Heart left ventricle (tissue), 13 donors: ENCODE measurements at regions not wholly inside any gene's neighbourhood (a gene's known extent, or its start where the extent isn't known, plus 50 kb on each side); places are given as distances from the start of the nearest gene placed in this dataset.

Experiments
- CTCF ChIP-seq, 12 donors: fragments of 200-600 bp; sonication (generic) in 4 of 12; IDR thresholded peaks; one replicate each; pipeline versions ENCODE4 v1.5.0 to v1.8.0; 2018 to 2022; ENCODE audit warnings: antibody characterized with exemption in 12 of 12, mild to moderate bottlenecking in 5 of 12
- POLR2A ChIP-seq, 2 donors: fragments of 450-650 bp; IDR thresholded peaks; one replicate each; pipeline ENCODE4 v1.6.1; 2017; ENCODE audit warnings: antibody characterized with exemption in 2 of 2, mild to moderate bottlenecking in 2 of 2, moderate library complexity in 2 of 2
- donor health status: ischemic (EF 13 %, LVEDD 7.1; RV severe dilation, severe dysfunction).
- donor health status: DM: no; HTN: yes; CAD: no.
- donor health status: DM: no; HTN: no; CAD: no.
- donor health status: ischemic (EF 25% LVEDD 6.9; RV normal size, moderate dysfunction).
- donor health status: ischemic (EF 25% LVEDD 5.7; RV mildly dilated, moderate dysfunction).
- donor health status: ischemic (EF 35%, LVEDD 5.7; RV mildly dilated, moderate dysfunction).
- donor health status: nonischemic (EF 11% LVEDD 7.7; RV severe dilation, severe dysfunction).
- donor health status: DM: yes; HTN: yes; CAD: no.
- donor health status: PGD.
- donor health status: ischemic (EF 29% LVEDD 5.4; RV normal size, mild dysfunction).
- donor health status: nonischemic (EF 23%, LVEDD 6.1; RV moderate dilation, normal function).

GRCh38 chr2:15705839-15706386 lies 114.2 kb downstream of the DDX1 start:
- no peak for TF ChIP-seq CTCF (IDR thresholded peaks at IDR 0.05)
- TF ChIP-seq POLR2A (IDR thresholded peaks at IDR 0.05), result no peak
